Psoas muscle (tissue), 7 donors: ENCODE measurements at regions not wholly inside any gene's neighbourhood (a gene's known extent, or its start where the extent isn't known, plus 50 kb on each side); places are given as distances from the start of the nearest gene placed in this dataset.

Experiments
- ATAC-seq, 4 donors: fragments of 200-7000 bp; cut with Tn5 transposase; one replicate each; pipeline ENCODE4 v1.9.1; 2020; ENCODE audit warnings: moderate library complexity in 3 of 4, mild to moderate bottlenecking in 2 of 4
- DNase-seq, 2 donors: peaks; one replicate each; pipeline ENCODE4 v3.0.0-alpha.2; 2020
- H3K27ac ChIP-seq: fragments of 200-600 bp; one replicate; pipeline ENCODE4 v1.8.0; 2022
- H3K27me3 ChIP-seq, 3 donors: fragments of 200-600 bp in 1 of 3; one replicate each; pipeline versions ENCODE4 v1.6.1 to v1.8.0; 2013 to 2022; ENCODE audit warnings: low read length in 2 of 3, mild to moderate bottlenecking in 2 of 3, moderate library complexity in 1 of 3; ENCODE audit not compliant: insufficient read depth in 3 of 3
- H3K36me3 ChIP-seq, 2 donors: fragments of 200-600 bp in 1 of 2; one replicate each; pipeline versions ENCODE4 v1.6.1 to v1.8.0; 2013 to 2022; ENCODE audit warnings: low read depth in 1 of 2, mild to moderate bottlenecking in 1 of 2, moderate library complexity in 1 of 2; ENCODE audit not compliant: insufficient read depth in 1 of 2
- H3K4me1 ChIP-seq: fragments of 200-600 bp; one replicate; pipeline ENCODE4 v1.8.0; 2022
- H3K4me3 ChIP-seq: fragments of 200-600 bp; one replicate; pipeline ENCODE4 v1.8.0; 2022; ENCODE audit warnings: mild to moderate bottlenecking
- H3K9me3 ChIP-seq: fragments of 200-600 bp; one replicate; pipeline ENCODE4 v1.8.0; 2022
- CTCF ChIP-seq: fragments of 200-600 bp; IDR thresholded peaks from one replicate; pipeline ENCODE4 v1.8.0; 2022; ENCODE audit warnings: antibody characterized with exemption
- WGBS, 3 donors: extraction: QIAGEN DNeasy Blood & Tissue Kit; methylation state at CpG; one replicate each; pipeline versions ENCODE4 v1.1.6 to v1.1.7; 2013; 5-methylcytosine and 5-hydroxymethylcytosine counted together
- intact Hi-C, 2 donors: fragments of 100-400 bp; cut with DNase I; formaldehyde crosslinking; loops; one replicate each; pipeline versions ENCODE4 v1.11.0 to v1.14.2; 2022
- donor health status: healthy with polysubstance abuse.
- donor health status: DM: no; HTN: no; CAD: no; lungs with moderate emphysema.
- donor health status: Bipolar disorder and iron deficiency.
- donor health status: healthy.
- donor health status: DM: yes; HTN: yes; CAD: no.
- donor health status: DM: no; HTN: no; CAD: no.
- donor health status: DM: yes; HTN: yes; CAD: no.

- DNase-seq = no peak
- TF ChIP-seq CTCF = no peak
- no peaks in the 10 kb centered on the region for H3K4me1 ChIP-seq
- H3K9me3 ChIP-seq = no peaks in the 10 kb centered on the region
- intact Hi-C loops = no loop called here
- no peak overlapping the region for H3K27ac ChIP-seq
- no peaks in the 10 kb centered on the region for H3K27me3 ChIP-seq
- H3K36me3 ChIP-seq = no peaks in the 10 kb centered on the region
- H3K4me3 ChIP-seq = no peak overlapping the region
- no peak for ATAC-seq
- WGBS, 3 donors = 77 to 86% (median 78%) methylated on average over 1 of the region's 1 CpG
These were observed 247.9 kb upstream of the PCDH10 start for GRCh38 chr4:132901224-132901623.

GRCh38 chr4:132910229-132910748 is 238.8 kb upstream of the PCDH10 start:
- H3K4me3 ChIP-seq = no peak overlapping the region
- 85 to 95% (median 90%) methylated on average over 1 of the region's 1 CpG for WGBS, 3 donors
- no peak for ATAC-seq
- H3K4me1 ChIP-seq = no peaks in the 10 kb centered on the region
- H3K9me3 ChIP-seq = no peaks in the 10 kb centered on the region
- intact Hi-C loops = no loop called here
- TF ChIP-seq CTCF = no peak
- H3K27ac ChIP-seq = no peak overlapping the region
- DNase-seq = no peak
- H3K27me3 ChIP-seq = no peaks in the 10 kb centered on the region
- H3K36me3 ChIP-seq = no peaks in the 10 kb centered on the region

GRCh38 chr4:132918096-132918495 is 231.0 kb upstream of the PCDH10 start:
- TF ChIP-seq CTCF = no peak
- DNase-seq = no peak
- no peaks in the 10 kb centered on the region for H3K4me1 ChIP-seq
- no peak overlapping the region for H3K27ac ChIP-seq
- no peaks in the 10 kb centered on the region for H3K9me3 ChIP-seq
- intact Hi-C loops = no loop called here
- H3K36me3 ChIP-seq = no peaks in the 10 kb centered on the region
- no peak for ATAC-seq
- no peaks in the 10 kb centered on the region for H3K27me3 ChIP-seq
- no peak overlapping the region for H3K4me3 ChIP-seq
- 85 to 91% (median 86%) methylated on average over 1 of the region's 1 CpG for WGBS, 3 donors

- no peaks in the 10 kb centered on the region for H3K27me3 ChIP-seq
These were observed 225.6 kb upstream of the PCDH10 start for GRCh38 chr4:132923516-132923915.

More at GRCh38 chr4:132923516-132923915, 225.6 kb upstream of the PCDH10 start:
- H3K27ac ChIP-seq = no peak overlapping the region
- 61 to 66% (median 65%) methylated on average over 3 of the region's 3 CpGs for WGBS, 3 donors
- no peaks in the 10 kb centered on the region for H3K4me1 ChIP-seq
- ATAC-seq = no peak
- H3K4me3 ChIP-seq = no peak overlapping the region
- no peaks in the 10 kb centered on the region for H3K9me3 ChIP-seq
- no peaks in the 10 kb centered on the region for H3K36me3 ChIP-seq
- no peak for DNase-seq
- intact Hi-C loops = no loop called here
- TF ChIP-seq CTCF = no peak
